HG03095 (cell line): ENCODE measurements at regions not wholly inside any gene's neighbourhood (a gene's known extent, or its start where the extent isn't known, plus 50 kb on each side); places are given as distances from the start of the nearest gene placed in this dataset.

Experiments
- ATAC-seq: cut with Tn5 transposase; IDR thresholded peaks from one replicate; pipeline ENCODE4 v1.9.1; 2021; ENCODE audit warnings: moderate library complexity; ENCODE audit not compliant: unreplicated experiment

DNA sequence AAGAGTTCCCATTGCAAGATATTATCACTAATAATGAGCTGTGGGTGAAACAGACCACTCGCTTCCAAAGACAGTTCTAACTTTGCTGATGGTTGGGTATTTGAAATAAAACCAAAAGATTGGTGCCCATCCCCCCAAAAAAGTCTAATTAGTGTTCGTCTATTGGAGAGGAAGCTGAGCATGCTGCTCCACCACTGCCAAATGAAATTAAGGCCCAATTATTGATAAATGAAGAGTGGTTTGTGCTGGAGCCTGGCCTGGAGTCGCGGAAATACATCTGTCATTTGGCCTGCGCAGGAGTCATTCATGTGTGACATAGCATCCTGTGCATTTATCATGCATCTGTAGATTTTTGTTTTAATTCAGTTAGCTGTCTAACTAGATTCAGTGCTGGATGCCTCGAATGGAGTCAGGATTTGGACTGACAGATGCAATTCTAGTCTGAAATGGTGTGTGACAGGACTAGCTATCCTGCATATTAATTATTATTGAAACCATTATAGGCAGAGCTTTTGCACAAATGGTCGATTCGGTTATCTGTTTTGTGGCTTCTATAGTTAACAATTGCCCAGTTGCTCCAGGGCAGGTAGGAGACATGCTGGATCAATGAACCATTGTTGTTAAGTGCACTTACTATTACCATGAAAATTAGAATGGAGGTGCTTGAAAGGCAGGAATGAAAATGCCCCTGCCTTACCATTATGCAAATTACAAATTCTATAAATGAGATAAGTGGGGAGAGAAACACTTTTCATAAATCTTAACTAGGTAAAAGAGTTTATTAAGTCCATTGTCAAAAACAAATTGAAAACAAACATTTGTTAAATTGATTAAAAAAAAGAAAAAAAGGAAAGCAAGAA lies 450.4 kb upstream of the TCF4 start:
- ATAC-seq, result no peak

DNA sequence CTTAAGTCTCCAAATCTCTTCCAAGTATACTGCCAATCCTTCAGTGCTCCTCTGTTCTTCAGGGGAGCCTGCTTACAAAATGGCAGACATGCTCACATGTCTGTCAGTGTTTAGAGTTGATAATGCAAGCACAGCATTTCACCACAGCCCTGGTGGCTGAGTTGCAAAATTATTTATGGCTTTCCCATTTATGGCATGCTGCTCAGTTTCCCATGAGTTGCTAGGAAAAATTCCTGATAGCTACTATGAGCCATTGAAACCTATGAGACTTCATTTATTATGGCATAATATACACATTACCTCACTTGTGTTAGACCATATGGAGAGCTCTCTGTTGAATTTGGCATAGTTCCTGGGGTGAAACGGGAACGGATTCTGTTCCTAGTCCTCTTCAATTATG lies 448.7 kb upstream of the TCF4 start:
- no peak for ATAC-seq

DNA sequence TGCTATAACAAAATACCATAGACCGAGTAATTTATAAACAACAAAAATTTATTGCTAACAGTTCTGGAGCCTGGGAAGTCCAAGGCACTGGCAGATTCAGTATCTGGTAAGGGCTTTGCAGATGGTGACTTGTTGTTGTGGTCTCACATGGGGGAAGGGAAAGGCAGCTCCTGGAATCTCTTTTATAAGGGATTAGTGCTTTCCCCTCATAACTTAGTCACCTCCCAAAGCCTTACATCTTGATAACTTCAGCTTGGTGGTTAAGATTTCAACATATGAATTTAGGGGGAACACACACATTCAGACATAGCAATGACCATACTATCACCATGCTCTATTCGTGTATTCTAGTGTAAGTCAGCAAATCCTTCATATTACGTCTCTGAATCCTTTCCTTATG lies 447.6 kb upstream of the TCF4 start:
- no peak for ATAC-seq

DNA sequence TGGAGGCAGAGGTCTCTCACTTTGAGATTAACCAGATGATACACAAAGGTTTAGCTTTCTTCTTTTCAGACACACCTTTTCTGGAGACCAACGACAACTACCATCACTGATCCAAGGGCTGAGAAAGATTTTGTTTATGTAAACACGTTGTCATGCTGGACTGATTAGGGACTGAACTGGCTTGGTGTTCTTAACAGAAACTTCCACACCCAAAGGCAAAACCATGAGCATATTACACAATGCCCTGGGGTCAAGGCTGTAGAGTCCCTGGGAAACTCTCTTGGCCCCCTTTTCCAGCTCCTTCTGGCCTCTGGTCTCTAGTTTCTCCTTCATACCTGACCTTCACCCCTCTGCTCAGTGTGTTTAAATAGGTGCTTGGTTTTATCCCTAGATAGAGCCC lies 447.0 kb upstream of the TCF4 start:
- ATAC-seq, result no peak

DNA sequence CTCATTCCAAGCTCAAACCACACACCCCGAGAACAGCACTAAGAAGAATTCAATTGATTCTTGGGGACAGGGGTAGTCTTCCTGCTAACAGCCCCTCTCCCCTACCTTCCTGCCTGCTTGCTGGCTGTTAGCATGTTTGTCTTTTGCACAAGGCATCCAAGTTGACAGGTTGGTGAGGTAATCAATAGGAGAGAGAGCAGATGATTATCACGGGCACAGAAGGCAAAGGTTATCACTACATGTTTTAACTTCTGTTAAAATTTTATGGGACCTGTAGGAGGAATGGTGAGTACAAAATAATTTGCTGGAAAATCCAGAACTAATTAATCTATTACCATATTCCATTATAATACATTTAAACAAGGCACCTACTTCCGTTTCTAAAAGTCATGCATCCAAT lies 442.1 kb upstream of the TCF4 start:
- ATAC-seq, result no peak

DNA sequence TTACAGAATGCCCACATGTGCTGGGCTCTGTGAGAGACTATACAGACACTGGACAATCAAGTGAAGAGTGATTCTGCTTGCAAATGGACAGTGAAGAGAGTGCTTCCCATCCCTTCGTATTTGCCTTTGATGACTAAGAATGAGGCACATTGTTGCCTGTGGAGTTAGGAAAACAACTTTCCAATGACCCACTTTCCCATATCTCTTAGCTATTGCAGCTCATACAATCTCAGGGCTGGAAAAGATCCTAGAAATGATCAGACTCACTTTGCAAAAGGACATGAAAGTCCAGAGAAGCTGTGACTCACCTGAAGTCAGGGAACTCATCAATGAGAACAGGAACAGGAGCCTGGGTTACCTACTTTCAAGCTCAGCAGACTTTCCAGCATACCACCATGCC lies 440.5 kb upstream of the TCF4 start:
- no peak for ATAC-seq

DNA sequence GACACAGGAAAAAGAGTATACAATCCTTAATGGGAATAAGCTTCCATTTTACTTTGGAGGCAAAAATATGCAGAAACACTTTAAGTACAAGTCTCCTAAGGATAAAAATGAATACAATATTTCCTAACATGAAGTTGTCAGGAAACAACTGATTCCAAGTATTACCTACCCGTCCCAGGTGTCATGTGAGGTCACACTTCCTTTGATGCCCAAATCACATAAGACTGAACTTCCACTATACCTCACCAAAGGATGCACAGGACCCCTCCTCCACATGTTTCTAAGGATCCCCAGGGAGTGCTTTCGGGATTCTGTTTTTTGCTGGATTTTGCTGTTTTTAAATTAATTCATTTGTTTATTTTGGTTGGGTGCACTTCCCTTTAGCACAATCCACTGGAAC lies 438.5 kb upstream of the TCF4 start:
- no peak for ATAC-seq

DNA sequence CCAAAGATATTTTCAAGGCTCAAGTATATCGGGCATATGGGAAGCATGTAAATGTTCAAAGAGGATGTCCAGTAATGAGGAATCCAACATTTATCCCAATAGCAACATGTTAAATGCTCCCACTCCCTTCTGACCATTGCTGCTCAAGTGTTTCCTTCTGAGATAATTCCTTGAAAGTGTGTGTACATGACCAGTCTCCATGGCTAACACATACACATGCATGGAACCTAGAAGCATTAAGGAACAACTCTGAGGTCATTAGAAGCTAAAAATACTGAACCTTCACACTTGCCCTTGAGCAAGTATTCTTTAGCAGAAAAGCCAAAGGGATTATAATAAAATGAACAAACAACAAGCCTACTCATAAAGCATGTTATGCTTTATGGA lies 433.8 kb upstream of the TCF4 start:
- ATAC-seq, result no peak

DNA sequence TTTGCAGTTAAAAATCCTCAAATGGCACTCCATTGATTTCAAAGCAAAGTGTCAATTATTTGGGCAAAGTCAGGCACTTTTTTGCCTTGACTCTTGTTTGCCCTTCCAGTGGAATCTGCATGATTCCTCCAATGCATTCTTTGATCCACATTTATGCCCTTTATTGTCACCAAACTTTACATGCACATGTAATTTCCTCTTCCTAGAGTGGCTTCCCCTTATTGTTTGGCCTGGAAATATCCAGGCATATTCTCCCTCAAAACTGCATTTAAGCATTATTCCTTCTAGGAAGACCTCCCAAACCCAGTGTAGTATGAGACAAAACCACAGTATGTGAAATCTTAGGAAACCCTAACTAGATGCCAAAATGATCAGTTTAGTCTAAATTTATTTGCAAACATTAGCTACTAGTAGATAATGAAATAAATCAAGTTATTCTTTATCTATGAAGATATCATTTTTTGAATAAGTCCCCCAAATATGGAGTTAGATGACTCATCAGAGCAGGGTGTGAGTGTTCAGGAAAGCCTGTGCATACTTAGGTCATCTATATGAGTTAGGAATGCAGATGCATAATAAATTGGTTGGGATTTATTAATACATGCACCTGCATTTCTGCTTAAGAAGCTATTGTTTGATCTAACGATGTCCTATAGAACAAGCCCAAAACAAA lies 433.3 kb upstream of the TCF4 start:
- no peak for ATAC-seq

DNA sequence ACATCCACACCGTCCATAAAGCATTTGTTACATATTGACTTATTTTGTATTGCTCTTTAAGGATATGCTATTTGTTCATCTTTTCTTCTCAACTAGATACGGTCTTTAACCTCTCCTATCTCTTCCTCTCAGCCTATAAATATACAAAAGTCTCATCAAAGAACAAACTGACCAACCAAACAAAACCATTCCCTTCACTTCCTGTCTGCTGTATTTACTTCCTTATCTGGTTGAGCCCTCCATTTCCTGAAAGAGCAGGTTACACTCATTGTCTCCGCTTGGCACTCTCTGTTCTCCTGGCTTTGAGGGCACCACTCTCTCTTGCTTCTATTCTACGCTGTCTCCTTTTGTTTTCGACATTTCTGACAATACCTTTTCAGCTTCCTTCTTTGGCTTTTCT lies 431.9 kb upstream of the TCF4 start:
- no peak for ATAC-seq

DNA sequence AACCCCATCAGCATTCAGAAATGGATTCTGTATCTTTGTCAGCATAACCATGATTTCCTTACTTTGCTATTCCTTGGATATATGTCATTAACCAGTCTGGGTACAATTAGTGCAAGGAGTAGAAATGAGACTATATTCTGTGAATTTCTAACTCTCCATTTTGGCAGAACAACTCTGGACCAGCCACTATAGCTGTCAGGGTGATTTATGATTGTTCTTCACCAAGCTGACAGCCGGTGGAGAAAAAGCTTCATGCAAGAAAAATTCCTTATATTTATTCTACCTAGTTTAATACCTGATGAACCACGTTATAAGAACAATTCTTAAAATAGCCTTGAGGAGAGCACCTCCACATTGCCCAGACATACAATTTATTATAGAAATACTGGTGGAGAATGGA lies 431.2 kb upstream of the TCF4 start:
- no peak for ATAC-seq

DNA sequence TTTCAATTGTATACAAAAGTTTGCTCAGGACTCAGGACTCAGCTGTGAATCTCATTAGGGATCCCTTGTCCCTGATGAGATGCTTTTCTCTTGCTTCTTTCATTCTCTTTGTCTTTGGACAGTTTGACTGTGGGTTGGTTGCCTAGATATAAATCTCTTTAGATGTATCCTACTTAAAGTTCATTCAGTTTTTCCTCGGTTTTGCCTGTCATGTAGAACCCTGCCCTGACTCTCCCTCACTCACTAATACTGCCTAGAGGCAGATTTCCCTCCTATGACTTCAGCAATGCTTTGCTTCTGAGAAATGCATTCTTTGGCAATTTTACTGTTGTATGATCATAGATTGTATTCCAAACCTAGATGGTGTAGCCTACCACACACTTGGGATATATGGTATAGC lies 421.4 kb upstream of the TCF4 start:
- ATAC-seq, result no peak

DNA sequence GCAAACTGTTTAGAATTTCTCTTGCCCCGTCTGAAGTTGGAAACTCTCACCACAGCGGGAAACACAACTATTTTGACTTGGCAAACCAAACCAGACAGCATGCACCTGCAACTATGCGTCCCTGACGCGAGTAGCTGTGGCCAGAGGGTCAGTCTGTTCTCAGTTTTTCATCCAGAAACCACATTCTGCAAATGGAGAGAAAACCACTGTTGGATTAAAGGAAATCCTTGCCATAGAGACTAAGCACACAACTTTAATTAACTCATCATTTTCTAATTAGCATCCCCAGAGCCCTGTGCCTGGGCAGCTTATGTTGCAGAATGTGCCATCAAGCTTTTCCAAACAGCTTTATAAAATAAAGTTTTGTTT lies 415.7 kb upstream of the TCF4 start:
- ATAC-seq, result no peak

DNA sequence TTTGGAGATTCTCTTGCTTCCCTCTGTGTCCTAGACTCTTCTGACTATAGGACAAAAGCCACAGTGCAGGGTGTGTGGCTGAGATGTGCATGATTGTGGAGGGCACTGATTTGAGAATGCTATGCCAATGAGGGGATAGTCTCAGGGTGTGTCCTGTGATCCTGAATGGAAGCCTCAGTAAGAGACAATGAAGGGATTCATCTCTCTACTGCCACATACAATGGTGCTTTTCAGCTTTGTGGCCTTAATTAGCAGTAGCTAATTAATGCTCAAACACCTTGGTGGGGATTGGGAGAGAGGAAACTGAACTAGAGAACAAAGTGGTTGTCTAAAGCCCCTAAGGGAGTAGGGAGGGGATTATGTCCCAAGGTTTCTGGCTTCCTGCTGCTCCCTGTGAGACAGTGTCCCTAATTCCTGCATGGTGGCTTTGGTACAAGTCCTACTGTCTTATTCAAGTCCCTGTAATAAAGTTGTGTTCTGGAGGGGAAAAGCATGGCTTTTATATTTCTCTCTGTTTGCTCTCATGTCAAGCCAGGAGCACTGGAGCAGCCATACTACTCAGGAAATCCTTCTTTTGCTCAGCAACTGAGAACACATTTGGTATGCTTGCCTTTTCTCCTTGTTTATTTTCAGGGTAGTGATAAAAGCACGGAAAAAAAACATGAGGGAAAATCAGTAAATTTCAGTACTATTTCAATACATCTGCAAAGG lies 415.2 kb upstream of the TCF4 start:
- no peak for ATAC-seq

DNA sequence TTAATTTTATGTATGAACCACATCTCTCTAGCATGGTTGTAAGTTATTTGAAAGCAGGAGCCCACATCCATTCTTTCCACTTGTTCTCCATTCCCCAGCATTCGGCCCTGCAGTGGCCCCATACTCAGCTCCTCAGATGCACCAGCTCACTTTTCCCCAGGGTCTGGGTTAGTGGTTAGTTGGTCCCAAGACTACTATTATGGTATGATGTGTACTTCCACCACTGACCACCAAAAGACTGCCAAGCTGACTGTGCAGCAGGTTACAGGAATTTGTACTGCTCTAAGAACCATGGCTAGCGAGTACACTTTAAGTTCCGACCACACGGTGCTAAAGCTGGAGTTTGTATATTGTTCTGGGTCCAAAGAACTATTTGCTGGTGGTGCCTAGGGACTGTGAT lies 413.6 kb upstream of the TCF4 start:
- no peak for ATAC-seq

DNA sequence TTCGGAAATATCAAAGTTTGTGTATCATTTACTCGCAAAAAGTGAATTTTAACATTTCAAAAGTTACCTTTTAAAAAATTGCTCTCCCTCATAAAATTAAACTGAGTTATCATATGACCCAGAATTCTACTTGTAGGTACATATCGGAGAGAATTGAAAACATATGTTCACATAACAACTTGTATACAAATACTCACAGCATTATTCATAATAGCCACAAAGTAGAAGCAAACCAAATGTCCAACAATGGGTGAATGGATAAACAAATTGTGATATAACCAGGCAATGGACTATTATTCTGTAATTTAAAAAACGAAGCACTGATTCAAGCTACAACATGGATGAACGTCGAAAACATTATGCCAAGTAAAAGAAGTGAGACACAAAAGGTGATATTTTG lies 412.0 kb upstream of the TCF4 start:
- ATAC-seq, result no peak

DNA sequence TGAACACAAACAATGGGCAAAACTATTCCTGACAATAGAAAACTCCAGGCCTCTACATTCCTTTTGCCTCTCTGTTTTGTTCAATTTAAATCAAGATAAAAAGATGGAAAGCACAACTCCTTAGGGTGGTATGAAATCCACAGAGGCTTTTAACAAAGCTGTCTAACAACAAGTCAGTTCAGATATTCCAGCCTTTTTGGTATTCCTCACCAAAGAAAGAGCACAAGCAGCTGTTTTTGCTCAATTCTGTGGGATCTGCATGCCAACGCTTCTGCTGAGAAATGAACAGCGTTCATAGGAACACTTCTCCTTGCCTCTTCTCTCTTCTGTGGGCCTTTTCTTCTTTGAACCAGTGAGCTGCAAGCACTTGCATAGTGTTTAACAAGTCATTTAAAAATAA lies 411.6 kb upstream of the TCF4 start:
- no peak for ATAC-seq

DNA sequence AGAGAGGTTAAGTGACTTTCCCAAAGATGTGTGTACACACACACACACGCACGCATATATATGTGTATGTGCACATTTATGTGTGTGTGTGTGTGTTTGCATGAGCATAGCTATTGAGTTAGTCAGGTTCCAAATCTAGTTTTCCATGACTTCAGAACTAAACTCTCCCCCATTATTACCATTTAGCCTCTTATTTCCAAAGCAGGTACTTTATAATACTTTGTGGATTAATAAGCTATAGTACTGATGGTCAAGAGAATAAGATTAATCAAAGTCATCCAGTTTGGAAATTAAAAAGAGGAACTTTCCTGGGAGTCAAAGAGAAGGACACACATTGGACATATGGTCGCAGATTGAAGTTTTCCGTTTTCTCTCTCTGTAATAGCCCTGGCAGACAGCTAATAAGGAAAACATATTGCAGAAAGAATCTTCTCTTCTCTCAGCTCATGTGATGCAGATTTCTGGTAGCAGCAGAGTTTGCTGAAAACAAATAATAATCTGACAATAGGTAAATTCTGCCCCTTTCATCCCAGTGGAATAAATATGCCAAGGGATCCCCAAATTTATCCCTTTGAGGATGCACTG lies 410.9 kb upstream of the TCF4 start:
- ATAC-seq, result no peak

DNA sequence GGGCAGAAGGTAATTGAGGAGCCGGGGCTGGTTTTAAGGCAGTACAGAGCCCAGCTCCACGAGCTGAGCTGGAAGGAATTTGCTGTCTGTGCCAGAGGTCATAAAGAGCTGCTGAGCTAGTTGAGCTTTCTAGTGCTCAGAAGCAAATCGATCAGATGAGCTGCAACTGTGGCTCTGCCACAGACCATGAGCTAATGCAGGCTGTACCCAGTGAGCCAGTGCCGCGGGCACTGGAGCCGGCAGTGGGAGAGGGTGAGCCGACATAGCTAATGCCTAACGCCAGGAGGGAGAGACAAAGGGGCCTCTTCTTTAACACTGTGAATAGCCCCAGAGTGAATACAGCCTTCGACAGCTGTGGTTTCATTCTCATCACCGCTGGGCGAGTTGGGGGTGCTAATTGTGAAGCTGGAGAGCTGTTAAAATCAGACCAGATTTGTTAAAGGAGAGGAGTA lies 410.1 kb upstream of the TCF4 start:
- ATAC-seq, result no peak

DNA sequence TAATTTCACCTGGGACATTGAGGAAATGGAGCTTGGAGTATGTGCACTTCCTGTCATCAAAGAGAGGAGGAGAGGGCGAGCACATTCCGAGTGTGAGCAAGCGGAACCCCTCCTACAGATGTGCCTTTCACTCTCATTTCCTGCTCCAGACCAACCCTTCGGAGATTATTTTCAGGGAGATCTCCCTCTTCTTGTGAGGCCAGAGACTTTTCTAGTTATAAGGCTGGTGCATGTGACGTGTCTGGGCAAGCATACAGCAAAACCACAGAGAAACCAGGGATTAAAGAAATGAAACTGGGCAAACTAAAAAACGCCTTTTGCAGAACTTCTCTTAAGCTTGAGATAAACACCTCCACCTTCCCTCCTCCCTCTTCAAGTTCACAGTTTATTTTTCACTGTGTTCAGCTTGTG lies 409.2 kb upstream of the TCF4 start:
- ATAC-seq, result no peak

DNA sequence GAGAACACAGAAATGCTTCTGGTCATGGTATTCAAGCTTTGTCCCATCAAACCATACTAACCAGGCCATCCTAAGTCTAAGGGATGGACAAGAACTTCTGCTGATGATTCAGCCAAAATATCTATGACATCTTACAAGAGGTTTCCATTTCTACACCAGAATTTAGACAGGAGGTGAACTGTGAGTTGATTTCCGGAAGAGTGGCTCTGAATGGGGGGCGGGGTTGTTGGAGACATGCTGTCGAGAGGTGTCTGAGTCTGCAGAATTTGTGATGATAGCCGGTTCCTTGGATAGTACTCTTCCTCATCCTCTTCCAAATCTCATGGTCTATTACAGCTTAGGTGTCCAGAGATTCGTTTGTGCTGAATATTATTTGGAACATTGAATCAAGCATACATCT lies 408.7 kb upstream of the TCF4 start:
- ATAC-seq, result no peak

DNA sequence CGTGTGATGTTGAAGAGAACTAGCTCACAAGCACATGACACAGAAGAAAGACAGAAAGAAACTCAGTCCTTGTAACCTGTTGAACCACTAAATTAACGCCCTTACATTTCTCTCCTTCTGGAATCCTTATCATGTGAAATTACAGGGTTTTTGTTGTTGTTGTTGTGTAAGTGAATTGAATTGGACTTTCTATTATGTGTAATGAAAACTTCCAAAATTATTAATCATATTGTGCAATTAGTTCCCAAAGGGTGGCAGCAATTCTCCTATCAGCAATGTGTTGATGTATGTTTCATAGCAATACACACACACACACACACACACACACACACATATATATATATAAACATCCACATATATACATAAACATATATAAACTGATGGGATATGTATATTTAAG lies 402.2 kb upstream of the TCF4 start:
- no peak for ATAC-seq
